ENCODE measurements at regions not wholly inside any gene's neighbourhood (a gene's known extent, or its start where the extent isn't known, plus 50 kb on each side); places are given as distances from the start of the nearest gene placed in this dataset.

DNA sequence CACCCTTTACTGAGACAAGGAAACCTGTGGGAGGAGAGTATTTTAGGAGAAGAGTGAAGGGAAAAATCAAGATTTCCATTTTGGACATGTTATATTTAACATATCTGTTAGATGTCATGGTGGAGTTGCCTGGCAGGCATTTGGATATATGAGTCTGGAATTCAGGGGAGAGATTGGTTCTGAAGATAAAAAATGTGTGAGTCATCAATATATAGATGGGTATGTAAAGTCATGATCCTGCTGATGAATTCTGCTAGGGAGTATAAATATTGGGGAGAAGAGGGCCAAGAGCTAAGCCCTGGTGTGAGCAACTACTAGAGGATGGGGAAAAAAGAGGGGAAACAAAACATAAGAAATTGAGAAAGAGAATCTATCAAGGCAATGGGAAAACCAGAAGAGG lies 151.3 kb upstream of the SOX9 start:
- DNase-seq = no peak

DNA sequence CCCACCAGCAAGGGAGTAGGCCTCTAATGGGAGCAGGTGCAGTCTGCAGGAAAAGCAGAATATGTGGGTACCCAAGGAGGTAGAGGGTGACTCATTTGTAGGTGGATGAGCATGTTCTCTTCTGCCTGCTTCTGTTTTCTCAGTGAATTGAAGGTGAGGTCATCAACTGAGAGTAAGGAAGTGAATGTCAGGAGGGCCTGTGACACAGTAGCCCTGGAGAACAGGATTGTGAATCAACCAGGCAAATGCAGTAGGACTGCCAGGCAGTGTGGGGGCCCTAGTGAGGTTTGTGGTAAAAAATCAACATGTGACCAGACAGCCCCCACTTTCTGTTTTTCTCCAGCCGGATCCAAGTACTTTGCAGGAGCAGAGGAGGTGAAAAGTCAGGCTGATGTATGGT lies 150.5 kb upstream of the SOX9 start:
- DNase-seq = no peak

DNA sequence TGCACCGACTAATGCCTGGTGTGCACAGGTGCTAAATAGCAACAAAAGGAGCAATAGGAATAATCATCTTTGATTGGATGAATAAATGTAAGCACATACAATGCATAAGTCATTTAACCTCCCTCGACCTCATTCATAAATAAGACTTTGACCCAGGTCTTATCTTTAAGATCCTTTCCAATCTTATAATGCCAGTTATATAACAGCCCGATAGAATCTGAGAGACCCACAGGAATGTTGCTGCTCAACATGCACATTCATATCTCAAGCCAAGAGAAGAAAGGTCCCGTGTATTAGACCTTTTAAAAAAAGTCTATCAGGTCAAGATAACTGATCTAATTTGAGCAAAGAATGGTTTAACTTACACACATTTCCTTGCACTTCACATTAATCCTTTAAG lies 146.8 kb upstream of the SOX9 start:
- no peak for DNase-seq

DNA sequence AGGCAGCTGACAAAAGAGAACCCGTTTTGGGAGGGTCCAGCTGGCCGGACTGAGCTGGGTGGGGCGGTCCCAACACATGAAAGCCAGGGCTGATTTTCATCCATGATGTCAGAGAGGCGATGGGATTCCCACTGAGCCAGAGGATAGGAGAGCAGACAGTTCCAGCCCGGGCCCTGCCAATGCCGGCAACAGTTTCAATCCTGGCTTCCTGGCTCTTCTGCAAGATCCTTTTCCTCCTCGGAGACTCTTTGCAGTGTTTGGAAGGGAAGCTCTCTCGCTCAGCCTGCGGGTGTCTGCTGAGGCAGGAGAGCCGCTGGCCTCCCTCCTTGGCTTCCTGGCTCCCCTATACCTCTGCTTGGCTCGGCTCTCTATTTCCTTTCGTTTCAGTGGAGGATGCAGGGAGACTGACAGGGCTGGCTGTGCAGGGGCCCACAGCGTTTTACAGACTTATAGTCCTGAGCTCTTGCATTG lies 145.5 kb upstream of the SOX9 start:
- no peak for DNase-seq

DNA sequence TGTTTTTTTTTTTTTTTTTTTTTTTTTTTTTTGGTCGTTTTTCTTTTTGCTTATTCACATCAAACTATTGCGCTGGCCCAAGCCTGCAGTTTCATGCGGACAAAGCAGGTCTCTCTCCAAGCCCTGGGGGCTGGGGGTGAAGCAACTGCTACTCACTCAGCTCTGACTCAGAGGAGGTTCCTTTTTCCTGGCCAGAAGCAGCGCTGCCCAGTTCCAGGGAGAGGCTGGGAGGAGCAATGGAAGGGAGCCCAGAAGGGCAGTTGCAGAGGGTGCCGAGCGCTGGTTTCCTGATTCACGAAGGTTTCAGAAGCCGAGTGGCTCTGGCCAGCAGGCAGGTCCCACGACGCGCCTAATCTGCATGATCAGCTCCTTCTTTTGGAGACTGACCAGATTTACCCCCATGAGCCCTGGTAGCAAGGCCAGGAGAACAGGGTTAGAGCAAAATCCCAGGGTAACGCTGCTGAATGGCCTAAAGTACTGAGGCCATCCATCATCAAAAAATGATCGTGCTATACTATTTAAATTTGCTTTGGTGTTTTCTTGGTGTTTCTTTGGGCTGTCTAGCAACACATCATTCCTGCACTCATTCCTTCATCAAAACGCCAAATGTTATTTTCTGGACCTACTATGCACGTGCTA lies 144.7 kb upstream of the SOX9 start:
- peak; percentile 61 for DNase-seq

DNA sequence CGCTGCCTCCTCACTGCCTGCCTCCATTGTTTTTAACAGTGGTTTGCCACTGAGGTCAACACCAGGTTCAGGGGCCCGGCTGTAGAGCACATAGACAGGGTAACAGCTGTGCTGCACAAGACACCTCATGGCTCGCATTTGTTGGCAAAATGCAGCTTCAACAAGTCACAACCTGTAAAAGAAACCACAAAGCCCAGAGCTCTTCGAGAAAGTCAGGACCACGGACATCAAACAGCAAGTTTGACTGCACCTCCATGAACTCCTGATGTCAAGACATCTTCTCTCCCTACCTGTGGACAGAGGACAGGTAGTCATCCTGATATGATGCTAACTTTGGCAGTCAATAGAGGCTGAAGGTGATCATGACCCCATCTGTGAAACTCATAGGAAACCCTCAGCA lies 142.4 kb upstream of the SOX9 start:
- no peak for DNase-seq

DNA sequence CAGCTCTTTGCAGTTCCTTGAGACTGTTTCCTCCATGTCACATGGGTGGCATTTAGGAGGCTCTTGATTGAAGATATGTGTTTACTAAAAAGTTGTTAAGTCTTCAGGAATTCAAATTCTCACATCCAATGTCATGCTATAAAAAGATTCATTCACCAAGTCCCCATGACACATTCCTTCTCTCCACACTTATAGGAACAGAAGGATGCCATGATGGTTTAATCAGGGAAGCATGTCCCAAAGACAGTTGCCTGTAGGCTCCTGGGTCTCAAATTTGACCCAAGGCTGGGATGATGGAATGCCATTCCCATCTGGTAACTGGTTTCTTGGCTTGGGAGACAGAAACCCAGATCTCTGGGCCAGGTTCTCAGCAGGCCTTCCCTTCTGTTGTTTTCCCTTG lies 140.6 kb upstream of the SOX9 start:
- DNase-seq = no peak

DNA sequence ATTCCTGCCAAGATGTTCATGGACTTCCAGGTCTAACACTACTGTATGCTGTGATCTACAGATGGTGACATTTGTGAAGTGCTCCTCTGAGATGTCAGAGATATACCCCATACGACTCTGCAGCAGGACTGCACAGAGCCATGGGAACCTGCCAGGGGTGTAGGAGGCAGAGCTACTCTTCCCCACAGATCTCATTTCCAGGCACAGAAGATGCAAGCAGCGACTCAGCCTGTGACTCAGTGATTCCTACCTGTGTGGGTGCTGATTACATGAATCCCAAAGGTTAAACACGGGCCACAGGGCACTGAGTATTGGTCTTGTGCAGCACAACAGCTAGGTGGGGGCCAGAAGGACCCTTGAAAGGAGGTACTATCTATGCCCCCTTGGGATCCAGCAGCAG lies 137.0 kb upstream of the SOX9 start:
- no peak for DNase-seq

DNA sequence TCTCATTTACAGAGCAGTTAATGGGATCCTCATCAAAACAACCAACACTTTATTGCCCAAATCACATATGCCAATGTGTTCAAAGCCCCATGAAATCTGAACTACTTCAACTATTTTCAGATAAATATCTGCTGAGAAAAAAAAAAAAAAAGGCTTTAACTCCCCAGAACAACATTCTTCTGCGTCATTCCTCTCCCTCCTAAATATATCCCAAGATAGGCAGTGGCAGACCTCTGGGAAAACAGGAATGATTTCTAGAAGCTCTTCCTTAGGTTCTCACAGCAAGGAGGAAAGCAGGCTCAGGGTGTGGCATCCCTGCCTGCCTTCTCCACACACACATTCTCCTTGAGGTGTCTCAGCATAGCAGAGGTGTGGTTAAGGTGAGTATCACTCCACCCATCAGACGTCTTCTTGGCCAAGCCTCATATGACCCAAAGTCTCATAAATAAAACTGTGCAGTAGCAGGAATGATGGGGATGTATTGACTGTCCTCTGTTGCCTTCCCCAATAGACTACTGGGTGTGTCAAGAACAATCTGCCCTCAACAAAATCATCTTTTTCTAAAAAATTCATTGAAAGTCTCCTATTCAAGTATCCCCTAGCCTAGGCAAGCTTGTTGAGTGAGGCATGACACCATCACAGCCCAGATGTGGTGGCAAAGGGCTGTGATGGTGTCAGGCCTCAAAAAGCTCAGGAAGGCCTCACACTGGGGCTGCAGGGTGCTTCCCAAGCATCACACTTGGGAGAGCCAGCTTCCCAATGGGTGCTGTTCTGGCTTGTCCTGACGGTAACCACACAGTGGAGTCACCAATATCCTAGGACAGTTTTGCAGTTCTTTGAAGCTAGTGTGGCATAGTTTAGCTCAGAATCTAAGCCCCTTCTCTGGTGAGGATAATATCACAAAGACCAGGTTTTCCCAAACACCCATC lies 135.4 kb upstream of the SOX9 start:
- DNase-seq = no peak

DNA sequence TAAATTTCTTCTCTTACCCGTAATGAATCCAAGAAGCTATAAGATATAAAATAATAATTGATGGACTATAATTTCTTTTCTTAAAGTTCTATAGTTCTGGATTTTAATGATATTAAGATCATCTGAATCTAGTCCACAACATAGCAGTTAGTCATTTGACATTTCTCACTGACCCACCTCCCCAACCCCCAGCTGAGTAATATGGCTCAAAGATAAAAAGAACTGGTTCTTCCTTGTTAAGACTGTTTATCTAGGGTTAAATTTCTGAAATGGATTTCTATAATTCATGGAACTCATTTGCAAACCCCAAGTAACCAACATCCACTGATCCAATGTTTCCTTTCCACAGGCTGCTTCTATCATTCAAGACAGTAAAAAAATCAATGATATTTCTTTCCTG lies 133.9 kb upstream of the SOX9 start:
- DNase-seq = no peak

DNA sequence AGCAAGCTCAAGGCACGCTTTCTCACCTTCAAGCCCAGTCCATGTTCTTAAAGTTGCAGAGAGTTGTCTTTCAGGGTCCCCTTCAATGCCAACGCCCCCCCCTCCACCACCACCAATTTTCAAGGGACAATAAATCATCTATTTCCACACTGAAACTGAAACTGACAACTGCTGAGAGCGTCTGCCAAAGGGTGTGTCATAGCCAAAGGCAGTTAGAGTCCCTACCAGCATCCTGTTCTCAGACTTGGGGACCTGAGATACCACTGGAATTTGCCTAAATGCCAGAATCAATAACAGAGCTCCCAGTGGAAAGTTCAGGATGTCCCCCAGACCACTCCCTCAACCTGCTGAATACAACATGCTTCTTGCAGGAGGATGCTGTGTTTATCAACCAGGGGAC lies 133.2 kb upstream of the SOX9 start:
- no peak for DNase-seq

DNA sequence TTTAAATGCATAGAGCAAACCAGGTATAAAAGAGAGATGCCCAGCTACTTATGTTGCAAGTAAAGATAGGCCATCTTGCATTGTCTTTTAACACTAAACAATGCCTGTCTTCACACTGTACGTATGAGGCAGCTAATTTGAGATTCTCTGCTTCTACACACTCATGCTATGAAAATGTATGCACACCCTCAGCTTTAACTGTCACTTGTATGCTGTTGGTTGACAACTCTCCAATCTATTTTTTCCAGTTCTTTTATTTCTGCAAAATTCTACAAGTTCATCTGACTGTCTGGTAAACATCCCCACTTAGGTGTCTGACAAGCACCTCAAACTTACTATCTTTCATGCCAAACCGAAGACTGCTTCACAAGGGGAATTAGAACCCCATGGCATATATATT lies 131.7 kb upstream of the SOX9 start:
- no peak for DNase-seq

DNA sequence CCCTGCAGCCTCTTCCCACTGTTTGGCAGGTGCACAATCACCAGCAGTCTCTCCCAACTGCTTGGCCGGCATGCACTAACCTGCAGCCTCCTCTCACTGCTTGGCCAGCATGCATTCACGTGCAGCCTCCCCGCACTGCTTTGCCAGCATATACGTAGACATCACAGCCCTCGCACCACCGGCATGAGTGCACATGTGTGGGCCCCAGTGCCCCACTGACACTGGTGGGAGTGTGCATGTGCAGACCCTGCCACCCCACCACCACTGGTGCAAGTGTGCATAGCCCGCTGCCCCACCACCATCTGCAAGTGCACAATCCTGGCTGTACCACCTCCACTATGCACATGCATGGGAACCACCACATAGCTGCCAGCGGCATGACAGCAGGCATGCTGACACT lies 127.5 kb upstream of the SOX9 start:
- no peak for DNase-seq

DNA sequence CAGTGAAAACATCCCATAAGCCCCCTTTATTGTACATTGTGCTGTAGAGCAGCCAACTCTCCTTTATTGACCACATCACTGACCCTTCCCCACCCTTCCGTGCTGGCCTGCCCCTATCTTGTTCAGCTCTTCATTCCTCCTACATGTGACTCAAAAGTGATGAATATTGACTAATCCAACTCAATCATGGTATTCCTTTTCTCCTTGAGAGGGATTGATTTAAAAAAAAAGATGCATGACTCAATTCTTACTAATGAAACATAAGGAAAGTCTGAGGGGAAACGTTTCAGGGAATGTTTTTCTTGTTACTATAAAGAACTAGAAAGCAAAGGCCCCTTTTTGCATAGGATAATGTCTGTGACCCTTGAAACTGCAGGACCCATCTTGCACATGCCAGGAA lies 125.2 kb upstream of the SOX9 start:
- DNase-seq = no peak

DNA sequence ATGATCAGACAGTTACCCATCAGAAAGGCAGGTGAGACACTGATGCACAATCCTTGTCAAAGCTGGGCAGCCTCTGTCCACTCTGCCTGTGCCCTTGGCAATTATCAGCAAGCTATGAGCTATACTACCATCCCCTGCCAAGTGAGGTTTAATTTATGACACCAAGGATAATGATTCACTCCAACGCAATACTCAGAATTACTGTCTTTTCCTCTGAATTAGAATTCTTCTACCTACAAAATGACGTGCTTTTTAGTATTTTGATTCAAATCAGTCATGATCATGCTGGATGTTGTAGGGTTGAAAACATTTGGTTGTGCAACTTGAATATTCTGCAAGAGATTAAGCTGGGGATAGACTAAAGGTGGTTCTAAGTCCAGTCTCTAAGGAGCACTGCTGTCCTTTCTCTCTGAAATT lies 116.8 kb upstream of the SOX9 start:
- no peak for DNase-seq

DNA sequence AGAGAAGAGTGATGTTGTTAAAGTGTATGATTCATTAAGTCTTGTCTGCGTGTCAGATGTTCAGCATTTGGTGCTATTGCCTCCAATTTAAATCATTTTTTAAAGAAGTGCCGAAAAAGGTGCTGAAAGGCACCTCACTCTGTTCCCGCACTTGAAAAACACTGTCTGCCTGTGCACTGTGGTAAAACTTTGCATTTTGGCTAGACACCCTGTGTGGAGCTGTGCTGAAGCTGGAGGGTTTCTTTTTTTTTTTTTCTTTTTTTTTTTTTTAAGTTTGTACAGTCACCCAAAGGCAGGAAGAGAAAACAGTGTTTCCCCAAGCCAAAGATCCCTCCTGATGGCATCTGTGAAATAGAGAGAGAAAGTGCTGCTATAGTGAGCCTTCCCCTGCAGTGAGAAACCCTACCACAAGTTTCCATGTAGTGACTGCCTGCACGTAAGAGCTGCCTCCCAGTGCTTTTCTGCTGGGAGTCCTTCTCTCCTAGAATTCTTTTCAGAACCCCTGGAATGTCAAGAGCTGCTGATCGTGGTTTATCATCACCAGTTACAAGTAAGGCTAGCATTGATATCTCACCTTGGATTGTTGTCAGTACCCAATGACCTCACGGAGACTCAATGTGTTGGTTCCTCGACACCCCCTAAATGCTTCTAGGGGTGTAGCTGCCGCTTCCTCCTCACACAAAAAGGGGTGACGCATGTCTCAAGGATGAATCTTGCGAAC lies 116.0 kb upstream of the SOX9 start:
- DNase-seq = no peak

DNA sequence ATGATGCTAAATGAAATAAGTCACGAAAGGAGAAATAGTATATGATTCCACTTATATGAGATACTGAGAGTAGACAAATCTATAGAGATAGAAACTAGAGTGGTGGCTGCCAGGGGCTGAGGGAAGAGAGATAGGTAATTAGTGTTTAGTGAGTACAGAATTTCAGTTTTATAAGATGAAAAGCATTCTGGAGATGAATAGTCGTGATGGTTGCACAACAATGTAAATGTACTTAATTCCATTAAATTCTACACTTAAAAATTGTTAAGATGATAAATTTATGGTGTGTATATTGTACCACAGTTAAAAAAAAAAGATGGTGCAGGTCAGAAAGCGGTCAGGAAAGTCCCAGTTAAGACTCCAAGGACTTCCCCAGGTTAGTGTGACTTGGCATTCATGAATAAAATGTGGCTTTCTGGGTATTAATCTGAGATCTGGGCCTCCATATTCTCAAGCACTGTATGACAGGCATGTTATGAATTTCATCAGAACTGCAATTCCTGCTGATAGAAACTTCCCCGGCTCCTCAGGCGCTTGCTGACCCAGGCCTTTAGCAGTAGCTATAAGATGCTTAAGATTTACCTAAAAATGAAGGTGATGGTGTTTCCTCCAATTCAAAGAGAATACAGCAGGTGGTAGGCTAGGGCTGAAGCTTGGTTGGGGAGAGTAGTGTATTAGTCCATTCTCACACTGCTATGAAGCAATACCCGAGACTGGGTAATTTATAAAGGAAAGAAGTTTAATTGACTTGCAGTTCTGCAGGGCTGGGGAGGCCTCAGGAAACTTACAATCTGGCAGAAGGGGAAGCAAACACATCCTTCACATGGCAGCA lies 115.3 kb upstream of the SOX9 start:
- DNase-seq = no peak

DNA sequence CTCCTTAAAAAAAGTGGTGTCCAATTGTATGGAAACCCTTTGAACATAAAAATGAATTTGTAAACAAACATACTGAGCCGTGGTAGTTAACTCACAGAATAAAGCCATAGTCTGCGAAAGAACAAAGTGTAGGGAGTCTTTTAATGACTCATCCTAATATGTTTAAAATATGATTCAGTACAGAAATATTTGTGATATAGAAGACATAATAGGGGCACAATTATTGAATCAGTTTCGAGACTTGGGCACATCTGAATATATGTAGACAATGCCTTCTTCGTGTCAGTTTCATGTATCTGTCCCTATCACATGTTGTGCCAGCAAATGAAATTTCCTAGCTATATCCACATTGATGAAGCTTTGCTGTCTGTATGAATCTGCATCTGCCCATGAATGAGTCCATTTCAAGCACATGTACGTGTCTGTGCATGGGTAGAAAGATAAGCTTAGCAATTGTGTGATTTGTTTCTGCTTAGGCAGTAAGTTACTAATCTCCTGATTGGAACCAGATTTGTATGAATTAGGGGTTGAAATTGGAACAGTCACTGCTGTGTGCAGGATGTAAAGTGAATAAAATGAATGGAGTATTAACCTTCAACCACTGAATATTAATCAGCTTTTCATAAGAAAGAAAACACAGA lies 112.5 kb upstream of the SOX9 start:
- no peak for DNase-seq

DNA sequence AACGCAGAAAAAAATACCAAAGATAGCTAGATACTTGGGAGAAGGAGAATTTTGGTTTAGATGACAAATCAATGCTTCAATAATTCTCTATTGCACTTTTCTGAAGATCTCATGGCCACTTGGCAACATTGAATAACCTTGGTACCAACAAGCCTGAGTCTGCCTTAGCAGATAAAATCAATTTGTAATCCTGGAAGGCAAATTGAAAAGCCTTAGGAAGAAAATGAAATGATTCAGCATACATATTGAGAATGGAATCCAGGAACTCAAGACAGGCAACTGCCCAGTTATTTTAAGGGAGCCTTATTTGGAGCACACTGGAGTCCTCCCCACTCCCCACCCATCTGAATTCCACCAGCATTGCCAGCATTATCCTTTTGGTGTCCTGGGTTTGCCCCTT lies 109.3 kb upstream of the SOX9 start:
- no peak for DNase-seq

DNA sequence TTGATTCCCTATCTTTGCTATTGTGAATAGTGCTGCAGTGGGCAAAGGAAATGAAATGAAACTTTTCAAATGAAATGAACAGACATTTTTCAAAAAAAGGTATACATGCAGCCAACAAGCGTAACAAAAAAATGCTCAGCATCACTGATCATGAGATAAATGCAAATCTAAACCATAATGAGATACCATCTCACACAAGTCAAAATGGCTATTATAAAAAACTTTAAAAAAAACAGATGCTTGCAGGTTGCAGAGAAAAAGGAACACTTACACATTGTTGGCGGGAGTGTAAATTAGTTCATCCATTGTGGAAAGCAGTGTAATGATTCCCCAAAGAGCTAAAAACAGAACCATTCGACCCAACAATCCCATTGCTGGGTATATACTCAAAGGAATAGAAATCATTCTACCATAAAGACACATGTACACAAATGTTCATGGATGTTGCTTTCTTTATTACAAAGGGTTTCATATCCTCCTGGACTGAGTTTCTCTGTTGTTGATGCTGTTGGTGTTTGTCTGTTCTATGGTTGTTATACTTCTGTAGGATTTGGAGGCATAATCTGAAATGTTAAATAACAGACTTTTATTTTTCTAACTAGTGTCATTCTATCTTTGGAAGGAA lies 99.3 kb upstream of the SOX9 start:
- DNase-seq = no peak

DNA sequence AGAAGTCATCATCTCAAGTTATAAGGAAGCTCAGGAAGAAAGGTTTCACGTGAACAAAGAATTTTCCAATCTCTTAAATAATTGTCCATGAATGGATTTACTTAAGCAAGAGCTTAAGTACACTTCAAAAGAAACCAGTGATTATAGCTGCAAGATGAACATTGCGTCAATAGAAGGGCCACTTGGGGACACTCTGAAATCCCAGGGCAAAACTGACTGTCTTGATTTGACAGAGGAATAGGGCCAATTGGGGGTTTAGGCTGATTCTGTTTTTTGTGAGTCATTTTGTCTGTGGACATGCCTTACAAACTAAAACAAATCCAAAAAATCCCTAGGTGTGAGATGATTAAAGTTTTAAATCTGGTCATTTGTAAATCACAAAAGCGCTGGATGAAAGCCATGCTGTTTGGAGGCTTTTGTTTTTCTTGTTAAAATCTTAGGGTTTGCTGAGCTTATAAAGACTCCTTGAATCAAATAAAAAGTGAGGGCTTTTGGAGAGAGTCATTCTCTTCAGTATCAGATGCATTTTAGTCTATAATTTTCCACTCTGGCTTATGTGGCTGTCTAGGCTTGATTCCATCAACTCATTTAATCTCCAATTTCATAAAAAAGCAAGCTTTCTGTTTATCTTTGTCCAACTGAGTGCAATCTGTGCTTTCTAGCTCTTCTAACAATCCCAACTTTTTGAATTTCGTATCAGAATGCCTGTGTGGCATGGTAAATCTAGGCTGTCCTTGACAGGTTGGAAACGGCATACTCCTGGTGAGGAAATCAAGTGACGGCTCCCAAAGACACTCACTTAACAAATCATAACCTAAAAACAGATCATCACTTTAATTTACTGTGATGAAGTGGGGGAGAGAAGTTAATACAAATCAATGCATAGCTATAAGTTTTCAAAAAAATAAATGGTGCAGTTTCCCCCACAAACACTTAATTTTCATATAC lies 98.2 kb upstream of the SOX9 start:
- DNase-seq = no peak

Data from amniotic stem cell (primary cell).